Keratinocyte (primary cell): ENCODE measurements at regions not wholly inside any gene's neighbourhood (a gene's known extent, or its start where the extent isn't known, plus 50 kb on each side); places are given as distances from the start of the nearest gene placed in this dataset.

Source experiments
- CTCF ChIP-seq, 3 experiments: IDR thresholded peaks in 1 of 3; conservative IDR thresholded peaks in 1 of 3; optimal IDR thresholded peaks in 1 of 3; 2 replicates in 2 of 3; 3 replicates in 1 of 3; pipeline versions ENCODE3 to v1.5.1; 2011; ENCODE audit warnings: low read length in 3 of 3, mild to moderate bottlenecking in 3 of 3, moderate library complexity in 2 of 3, control low read depth in 1 of 3, inconsistent platforms in 1 of 3; ENCODE audit not compliant: insufficient read depth in 2 of 3; ENCODE audit errors: extremely low read depth in 1 of 3
- EZH2 ChIP-seq: IDR thresholded peaks from one replicate; pipeline ENCODE4 v1.6.1; 2012; ENCODE audit warnings: inconsistent platforms, mild to moderate bottlenecking, low read length, moderate library complexity

- TF ChIP-seq CTCF (optimal IDR thresholded peaks at IDR 0.05 in 1 of 3, IDR thresholded peaks at IDR 0.05 in 1 of 3, conservative IDR thresholded peaks at IDR 0.05 in 1 of 3; ENCODE audit: extremely low read depth in 1 of 3, insufficient read depth in 2 of 3, low read length in 3 of 3) (no peak), EZH2 (no peak)
Observed at GRCh38 chr10:2944788-2945187, 122.6 kb upstream of the PFKP start.
